ENCODE measurements at regions not wholly inside any gene's neighbourhood (a gene's known extent, or its start where the extent isn't known, plus 50 kb on each side); places are given as distances from the start of the nearest gene placed in this dataset.

DNA sequence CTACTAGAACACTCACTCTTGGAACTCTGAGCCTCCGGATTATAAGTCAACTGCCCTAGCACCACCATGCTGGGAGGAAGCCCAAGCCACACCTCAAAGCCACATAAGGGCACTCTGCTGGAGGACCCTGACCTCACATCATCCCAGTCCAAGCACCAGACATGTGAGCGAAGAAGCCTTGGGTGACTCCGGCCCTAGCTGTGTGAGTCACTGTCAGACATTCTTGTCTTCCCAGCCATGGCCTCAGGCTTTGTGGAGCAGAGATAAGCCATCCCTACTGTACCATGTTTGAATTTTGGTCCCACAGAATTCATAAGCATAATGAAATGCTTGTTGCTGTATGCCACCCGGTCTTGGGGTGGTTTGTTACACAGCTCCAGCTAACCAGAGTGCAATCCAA lies 247.7 kb downstream of the SOD2 start:
- Histone ChIP-seq H3K27me3 (ENCODE audit: control insufficient read depth, insufficient read depth, low read length) (no peaks in the 10 kb centered on the region), H3K9me3 (ENCODE audit: control insufficient read depth, insufficient read depth, low read length) (no peaks in the 10 kb centered on the region), H3K4me3 (ENCODE audit: low read depth, low read length) (no peak overlapping the region), H3K27ac (ENCODE audit: low read depth, low read length) (no peak overlapping the region)
- no peak for DNase-seq (ENCODE audit: low read depth, low spot score)
- POLR2A ChIA-PET: no interaction called here
- CTCF ChIA-PET: no interaction called here
- TF ChIP-seq, protein P1, sequence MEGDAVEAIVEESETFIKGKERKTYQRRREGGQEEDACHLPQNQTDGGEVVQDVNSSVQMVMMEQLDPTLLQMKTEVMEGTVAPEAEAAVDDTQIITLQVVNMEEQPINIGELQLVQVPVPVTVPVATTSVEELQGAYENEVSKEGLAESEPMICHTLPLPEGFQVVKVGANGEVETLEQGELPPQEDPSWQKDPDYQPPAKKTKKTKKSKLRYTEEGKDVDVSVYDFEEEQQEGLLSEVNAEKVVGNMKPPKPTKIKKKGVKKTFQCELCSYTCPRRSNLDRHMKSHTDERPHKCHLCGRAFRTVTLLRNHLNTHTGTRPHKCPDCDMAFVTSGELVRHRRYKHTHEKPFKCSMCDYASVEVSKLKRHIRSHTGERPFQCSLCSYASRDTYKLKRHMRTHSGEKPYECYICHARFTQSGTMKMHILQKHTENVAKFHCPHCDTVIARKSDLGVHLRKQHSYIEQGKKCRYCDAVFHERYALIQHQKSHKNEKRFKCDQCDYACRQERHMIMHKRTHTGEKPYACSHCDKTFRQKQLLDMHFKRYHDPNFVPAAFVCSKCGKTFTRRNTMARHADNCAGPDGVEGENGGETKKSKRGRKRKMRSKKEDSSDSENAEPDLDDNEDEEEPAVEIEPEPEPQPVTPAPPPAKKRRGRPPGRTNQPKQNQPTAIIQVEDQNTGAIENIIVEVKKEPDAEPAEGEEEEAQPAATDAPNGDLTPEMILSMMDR (IDR thresholded peaks at IDR 0.05; ENCODE audit: low read depth, low read length): no peak

DNA sequence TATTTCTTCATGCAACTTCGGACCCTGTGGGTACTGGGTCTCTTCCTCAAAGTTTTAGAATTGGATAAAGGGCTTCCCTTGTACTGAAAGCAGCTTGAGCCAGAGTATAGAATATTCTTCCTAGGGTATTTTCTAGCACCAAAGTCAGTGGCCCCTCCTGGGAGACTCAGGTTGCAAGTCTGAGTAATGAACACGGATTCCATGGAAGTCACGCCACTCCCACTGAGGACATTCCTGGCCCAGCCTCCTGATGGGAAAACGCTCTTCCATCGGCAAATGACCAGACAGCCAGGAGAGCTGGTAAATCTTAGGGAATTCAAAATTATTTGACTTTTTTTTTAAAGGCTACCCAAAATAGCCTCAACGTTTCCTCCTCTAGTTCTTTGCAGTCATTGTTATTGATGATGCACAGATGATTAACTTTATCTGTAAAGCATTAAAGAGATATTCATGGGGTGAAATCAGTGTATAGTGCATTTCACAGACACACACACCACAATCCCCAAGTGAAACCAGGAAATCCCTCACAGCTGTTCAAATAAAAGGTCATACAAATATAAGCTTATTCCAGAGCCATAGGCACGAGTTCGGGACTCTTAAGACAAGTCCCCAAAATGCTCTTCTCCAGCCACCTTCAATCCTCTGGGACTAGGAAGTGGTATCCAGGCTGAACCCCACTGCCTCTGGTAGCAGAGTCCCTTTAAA lies 248.8 kb downstream of the SOD2 start:
- ChIA-PET CTCF (no interaction called here), POLR2A (no interaction called here)
- Histone ChIP-seq H3K27me3 (ENCODE audit: control insufficient read depth, insufficient read depth, low read length) (no peaks in the 10 kb centered on the region), H3K4me3 (ENCODE audit: low read depth, low read length) (no peak overlapping the region), H3K9me3 (ENCODE audit: control insufficient read depth, insufficient read depth, low read length) (no peaks in the 10 kb centered on the region), H3K27ac (ENCODE audit: low read depth, low read length) (no peak overlapping the region)
- DNase-seq (ENCODE audit: low read depth, low spot score): no peak
- TF ChIP-seq, protein P1 (IDR thresholded peaks at IDR 0.05; ENCODE audit: low read depth, low read length): no peak

DNA sequence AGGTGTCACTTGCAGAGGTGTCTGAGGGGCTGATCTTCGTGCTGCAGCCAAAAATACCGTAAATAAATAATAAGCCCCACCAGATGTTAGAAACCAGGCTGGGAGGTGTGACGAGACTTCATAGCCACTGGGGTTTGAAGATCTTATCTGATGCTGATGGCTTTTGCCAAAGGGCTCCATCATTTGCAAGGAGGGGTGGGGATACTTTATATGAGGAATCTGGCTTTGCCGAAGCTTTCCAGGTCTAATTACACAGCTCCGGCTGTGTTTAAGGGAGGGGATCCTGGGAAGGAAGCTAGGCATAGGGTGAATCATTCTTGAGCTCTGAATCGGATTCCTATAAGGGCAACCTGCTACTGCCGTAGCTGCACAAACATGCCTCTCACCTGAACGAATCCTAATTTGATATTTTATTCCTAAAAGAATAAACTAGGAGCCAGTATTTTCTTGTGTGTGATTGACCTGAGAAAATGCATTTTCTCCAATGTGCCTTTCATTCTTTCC lies 249.6 kb downstream of the SOD2 start:
- H3K27ac ChIP-seq (ENCODE audit: low read depth, low read length): no peak overlapping the region
- no peaks in the 10 kb centered on the region for H3K9me3 ChIP-seq (ENCODE audit: control insufficient read depth, insufficient read depth, low read length)
- no peak overlapping the region for H3K4me3 ChIP-seq (ENCODE audit: low read depth, low read length)
- TF ChIP-seq, protein P1 (IDR thresholded peaks at IDR 0.05; ENCODE audit: low read depth, low read length): no peak
- CTCF ChIA-PET: no interaction called here
- no peaks in the 10 kb centered on the region for H3K27me3 ChIP-seq (ENCODE audit: control insufficient read depth, insufficient read depth, low read length)
- POLR2A ChIA-PET: no interaction called here
- no peak for DNase-seq (ENCODE audit: low read depth, low spot score)

DNA sequence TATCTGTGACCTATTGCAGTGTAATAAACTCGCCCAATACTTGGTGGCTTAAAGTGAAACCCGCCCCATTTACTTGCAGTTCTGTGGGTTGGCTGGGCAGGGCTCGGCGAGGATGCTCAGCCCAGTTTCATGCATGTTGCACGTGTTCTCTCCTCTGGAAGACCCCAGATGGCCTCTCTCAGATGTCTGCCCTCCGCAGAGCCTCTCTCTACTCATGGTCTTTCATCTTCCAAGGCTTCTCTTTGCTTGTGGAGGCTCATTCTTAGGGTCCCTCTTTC lies 251.4 kb downstream of the SOD2 start:
- Histone ChIP-seq H3K9me3 (ENCODE audit: control insufficient read depth, insufficient read depth, low read length) (no peaks in the 10 kb centered on the region; the same call in 1 of the 2 replicates), H3K4me3 (ENCODE audit: low read depth, low read length) (no peak overlapping the region), H3K27me3 (ENCODE audit: control insufficient read depth, insufficient read depth, low read length) (no peaks in the 10 kb centered on the region), H3K27ac (ENCODE audit: low read depth, low read length) (no peak overlapping the region)
- no peak for DNase-seq (ENCODE audit: low read depth, low spot score)
- TF ChIP-seq, protein P1 (IDR thresholded peaks at IDR 0.05; ENCODE audit: low read depth, low read length): no peak
- ChIA-PET POLR2A (no interaction called here), CTCF (no interaction called here)

DNA sequence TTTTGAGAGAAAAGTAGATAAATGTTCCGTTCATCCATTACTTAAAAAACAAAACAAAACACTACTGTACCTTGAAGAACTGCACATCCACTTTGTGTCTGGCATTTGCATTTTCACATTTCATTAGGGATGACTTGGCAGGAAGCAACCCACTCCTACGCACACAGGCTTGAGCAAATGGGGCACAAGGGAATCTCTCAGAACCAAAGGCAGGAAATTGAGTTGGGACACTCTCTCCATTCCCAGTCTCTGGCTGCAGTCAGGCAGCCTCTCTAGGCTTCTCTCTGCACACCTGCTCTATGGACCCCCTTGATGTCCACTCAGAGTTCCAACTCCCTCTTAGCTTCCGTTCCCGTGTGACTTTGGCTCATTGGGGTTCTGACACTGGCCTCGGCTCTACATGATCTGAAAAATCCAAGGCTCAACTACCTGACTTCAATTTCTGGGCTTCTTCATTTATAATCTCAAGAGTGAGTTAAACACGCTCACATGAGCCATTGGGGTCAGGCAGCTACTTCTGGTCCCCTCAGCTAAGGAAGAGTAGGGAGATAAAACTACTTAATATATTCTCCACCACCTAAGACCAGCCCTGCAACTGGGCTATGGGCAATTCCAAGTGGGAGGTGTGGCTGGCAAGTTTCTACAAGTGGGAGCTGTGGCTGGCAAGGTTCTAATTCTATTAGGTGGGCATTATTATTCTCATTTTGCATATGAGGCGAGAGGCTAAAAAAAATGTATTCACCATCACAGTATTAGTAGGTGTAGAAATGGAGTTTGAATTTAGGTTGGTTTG lies 251.9 kb downstream of the SOD2 start:
- Histone ChIP-seq H3K27me3 (ENCODE audit: control insufficient read depth, insufficient read depth, low read length) (no peaks in the 10 kb centered on the region), H3K9me3 (ENCODE audit: control insufficient read depth, insufficient read depth, low read length) (no peaks in the 10 kb centered on the region; the same call in 1 of the 2 replicates), H3K4me3 (ENCODE audit: low read depth, low read length) (no peak overlapping the region), H3K27ac (ENCODE audit: low read depth, low read length) (no peak overlapping the region)
- TF ChIP-seq, protein P1 (IDR thresholded peaks at IDR 0.05; ENCODE audit: low read depth, low read length): no peak
- POLR2A ChIA-PET: no interaction called here
- DNase-seq (ENCODE audit: low read depth, low spot score): no peak
- CTCF ChIA-PET: no interaction called here
